ENCODE measurements at regions not wholly inside any gene's neighbourhood (a gene's known extent, or its start where the extent isn't known, plus 50 kb on each side); places are given as distances from the start of the nearest gene placed in this dataset.
A peak's percentile ranks its signal among the peaks of the same experiment; 100 is the strongest.

- no peak overlapping the region for H3K4me2 ChIP-seq (ENCODE audit: extremely low read depth, insufficient read depth, low read length)
- peaks cover 12% of the 10 kb centered on the region for H3K4me1 ChIP-seq (ENCODE audit: control insufficient read depth, extremely low read depth, insufficient read depth, low read length)
- H4K20me1 ChIP-seq (ENCODE audit: control insufficient read depth, extremely low read depth, insufficient read depth, low read length) = no peaks in the 10 kb centered on the region
- no peaks in the 10 kb centered on the region for H3K79me2 ChIP-seq (ENCODE audit: control insufficient read depth, insufficient read depth, low read length)
- H3K36me3 ChIP-seq (ENCODE audit: control insufficient read depth, insufficient read depth, low read length) = no peaks in the 10 kb centered on the region
- H3K9ac ChIP-seq (ENCODE audit: insufficient read depth, low read length) = no peak overlapping the region
- no peaks in the 10 kb centered on the region for H3K27me3 ChIP-seq (ENCODE audit: control insufficient read depth, insufficient read depth, low read length)
- no peak overlapping the region for H3K27ac ChIP-seq (ENCODE audit: insufficient read depth, low read length)
- no peaks in the 10 kb centered on the region for H3K9me3 ChIP-seq (ENCODE audit: control insufficient read depth, insufficient read depth, low read depth, low read length)
- peak; percentile 52 to 62 for DNase-seq (ENCODE audit: low read depth in 2 of 2)
- no peak overlapping the region for H2AFZ ChIP-seq (ENCODE audit: low read length)
- TF ChIP-seq CTCF (conservative IDR thresholded peaks at IDR 0.05 in 1 of 2, IDR thresholded peaks at IDR 0.05 in 1 of 2; ENCODE audit: low read depth in 1 of 2, low read length in 2 of 2) = peak; percentile 68
- no peak for TF ChIP-seq EZH2 (IDR thresholded peaks at IDR 0.05; ENCODE audit: low read length, missing control alignments)
- H3K4me3 ChIP-seq (replicated peaks in 1 of 4; ENCODE audit: control extremely low read depth in 1 of 4, insufficient read depth in 1 of 4, low read depth in 3 of 4, low read length in 4 of 4) = no peak overlapping the region
These were observed 372.3 kb upstream of the IL12A start for GRCh38 chr3:159616234-159616825.

GRCh38 chr3:159619341-159619885, 369.2 kb upstream of the IL12A start:
- Histone ChIP-seq H3K4me3 (replicated peaks in 1 of 4; ENCODE audit: control extremely low read depth in 1 of 4, insufficient read depth in 1 of 4, low read depth in 3 of 4, low read length in 4 of 4) (no peak overlapping the region), H2AFZ (ENCODE audit: low read length) (peak overlapping the region; percentile 5), H3K9ac (ENCODE audit: insufficient read depth, low read length) (no peak overlapping the region), H3K4me1 (ENCODE audit: control insufficient read depth, extremely low read depth, insufficient read depth, low read length) (peaks cover 19% of the 10 kb centered on the region), H3K79me2 (ENCODE audit: control insufficient read depth, insufficient read depth, low read length) (no peaks in the 10 kb centered on the region), H4K20me1 (ENCODE audit: control insufficient read depth, extremely low read depth, insufficient read depth, low read length) (no peaks in the 10 kb centered on the region), H3K27me3 (ENCODE audit: control insufficient read depth, insufficient read depth, low read length) (no peaks in the 10 kb centered on the region), H3K9me3 (ENCODE audit: control insufficient read depth, insufficient read depth, low read depth, low read length) (no peaks in the 10 kb centered on the region), H3K4me2 (ENCODE audit: extremely low read depth, insufficient read depth, low read length) (no peak overlapping the region), H3K27ac (ENCODE audit: insufficient read depth, low read length) (no peak overlapping the region), H3K36me3 (ENCODE audit: control insufficient read depth, insufficient read depth, low read length) (no peaks in the 10 kb centered on the region)
- TF ChIP-seq CTCF (conservative IDR thresholded peaks at IDR 0.05 in 1 of 2, IDR thresholded peaks at IDR 0.05 in 1 of 2; ENCODE audit: low read depth in 1 of 2, low read length in 2 of 2) (no peak), EZH2 (IDR thresholded peaks at IDR 0.05; ENCODE audit: low read length, missing control alignments) (no peak)
- peak; percentile 49 to 54 for DNase-seq (ENCODE audit: low read depth in 2 of 2)

GRCh38 chr3:159620281-159620680, 368.4 kb upstream of the IL12A start:
- no peak for TF ChIP-seq CTCF (conservative IDR thresholded peaks at IDR 0.05 in 1 of 2, IDR thresholded peaks at IDR 0.05 in 1 of 2; ENCODE audit: low read depth in 1 of 2, low read length in 2 of 2)
- TF ChIP-seq EZH2 (IDR thresholded peaks at IDR 0.05; ENCODE audit: low read length, missing control alignments) = no peak
- Histone ChIP-seq H3K9ac (ENCODE audit: insufficient read depth, low read length) (no peak overlapping the region), H3K9me3 (ENCODE audit: control insufficient read depth, insufficient read depth, low read depth, low read length) (no peaks in the 10 kb centered on the region), H3K27ac (ENCODE audit: insufficient read depth, low read length) (no peak overlapping the region), H3K36me3 (ENCODE audit: control insufficient read depth, insufficient read depth, low read length) (no peaks in the 10 kb centered on the region), H3K79me2 (ENCODE audit: control insufficient read depth, insufficient read depth, low read length) (no peaks in the 10 kb centered on the region), H2AFZ (ENCODE audit: low read length) (no peak overlapping the region), H4K20me1 (ENCODE audit: control insufficient read depth, extremely low read depth, insufficient read depth, low read length) (no peaks in the 10 kb centered on the region), H3K4me3 (replicated peaks in 1 of 4; ENCODE audit: control extremely low read depth in 1 of 4, insufficient read depth in 1 of 4, low read depth in 3 of 4, low read length in 4 of 4) (no peak overlapping the region), H3K4me2 (ENCODE audit: extremely low read depth, insufficient read depth, low read length) (no peak overlapping the region), H3K4me1 (ENCODE audit: control insufficient read depth, extremely low read depth, insufficient read depth, low read length) (peaks cover 19% of the 10 kb centered on the region), H3K27me3 (ENCODE audit: control insufficient read depth, insufficient read depth, low read length) (no peaks in the 10 kb centered on the region)
- peak in 1 of 2 donors; percentile 51 for DNase-seq (ENCODE audit: low read depth in 2 of 2)
